OCI-LY3 (cell line): ENCODE measurements at regions not wholly inside any gene's neighbourhood (a gene's known extent, or its start where the extent isn't known, plus 50 kb on each side); places are given as distances from the start of the nearest gene placed in this dataset.

Experiments
- EZH2phosphoT487 ChIP-seq: fragments of 200-600 bp; shearing (Covaris generic); IDR thresholded peaks from 2 replicates; pipeline ENCODE4 v1.6.1; 2018; ENCODE audit warnings: antibody characterized with exemption, mixed run types, low read depth
- TF ChIP-seq, protein P1 (sequence below): fragments of 200-600, 300-600 bp; sonication (generic); IDR thresholded peaks from 2 replicates; pipeline ENCODE4 v1.5.1; 2014; ENCODE audit warnings: antibody characterized with exemption, low read length, low read depth

DNA sequence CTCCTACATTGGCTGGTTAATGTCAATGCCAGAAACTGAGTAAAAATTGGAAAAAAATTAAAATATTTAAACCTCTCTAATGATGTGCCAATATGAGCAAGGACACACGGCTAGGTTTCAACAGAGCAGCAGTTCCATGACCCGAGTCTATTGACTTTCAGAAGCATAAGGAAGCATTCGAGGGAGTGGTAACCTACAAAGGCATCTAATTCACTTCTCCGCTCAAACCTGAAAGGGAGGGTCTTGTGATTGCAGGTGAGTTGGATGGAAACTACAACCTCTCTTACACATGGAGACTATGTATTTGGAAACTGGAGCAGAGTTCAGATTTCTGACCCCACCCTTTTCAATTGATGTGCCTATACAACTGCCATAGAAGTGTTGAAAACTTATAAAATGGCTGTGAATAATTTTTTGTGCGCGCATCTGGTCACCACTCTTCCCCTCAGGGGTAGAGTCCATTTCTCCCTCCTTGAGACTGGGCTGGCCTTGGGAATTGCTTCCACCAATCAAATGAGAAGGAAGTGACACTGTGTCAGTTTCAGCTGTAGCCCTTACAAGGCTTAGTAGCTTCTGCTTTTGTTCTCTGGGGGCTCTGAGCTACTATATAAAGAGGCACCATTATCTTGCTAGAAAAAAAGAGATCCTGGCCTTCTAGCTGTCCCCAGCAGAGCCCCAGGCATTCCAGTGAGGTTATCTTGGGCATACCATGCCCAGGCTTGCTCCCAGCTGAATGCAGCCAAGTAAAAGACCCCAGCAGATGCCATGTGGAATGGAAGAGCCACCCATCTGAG is 278.0 kb downstream of the EPHA4 start:
- TF ChIP-seq, protein P1, sequence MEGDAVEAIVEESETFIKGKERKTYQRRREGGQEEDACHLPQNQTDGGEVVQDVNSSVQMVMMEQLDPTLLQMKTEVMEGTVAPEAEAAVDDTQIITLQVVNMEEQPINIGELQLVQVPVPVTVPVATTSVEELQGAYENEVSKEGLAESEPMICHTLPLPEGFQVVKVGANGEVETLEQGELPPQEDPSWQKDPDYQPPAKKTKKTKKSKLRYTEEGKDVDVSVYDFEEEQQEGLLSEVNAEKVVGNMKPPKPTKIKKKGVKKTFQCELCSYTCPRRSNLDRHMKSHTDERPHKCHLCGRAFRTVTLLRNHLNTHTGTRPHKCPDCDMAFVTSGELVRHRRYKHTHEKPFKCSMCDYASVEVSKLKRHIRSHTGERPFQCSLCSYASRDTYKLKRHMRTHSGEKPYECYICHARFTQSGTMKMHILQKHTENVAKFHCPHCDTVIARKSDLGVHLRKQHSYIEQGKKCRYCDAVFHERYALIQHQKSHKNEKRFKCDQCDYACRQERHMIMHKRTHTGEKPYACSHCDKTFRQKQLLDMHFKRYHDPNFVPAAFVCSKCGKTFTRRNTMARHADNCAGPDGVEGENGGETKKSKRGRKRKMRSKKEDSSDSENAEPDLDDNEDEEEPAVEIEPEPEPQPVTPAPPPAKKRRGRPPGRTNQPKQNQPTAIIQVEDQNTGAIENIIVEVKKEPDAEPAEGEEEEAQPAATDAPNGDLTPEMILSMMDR: no peak
- TF ChIP-seq EZH2phosphoT487: no peak
